T-helper 1 cell (primary cell): ENCODE measurements at regions not wholly inside any gene's neighbourhood (a gene's known extent, or its start where the extent isn't known, plus 50 kb on each side); places are given as distances from the start of the nearest gene placed in this dataset.
"Not testable (repeated sequence)": the region's sequence is repeated elsewhere in the genome, so short reads cannot be mapped to it uniquely, and the experiment has no call there.

Experiments
- DNase-seq, 5 donors: peaks; one replicate each; pipeline ENCODE4 v3.0.0-alpha.2; 2012 to 2020

DNA sequence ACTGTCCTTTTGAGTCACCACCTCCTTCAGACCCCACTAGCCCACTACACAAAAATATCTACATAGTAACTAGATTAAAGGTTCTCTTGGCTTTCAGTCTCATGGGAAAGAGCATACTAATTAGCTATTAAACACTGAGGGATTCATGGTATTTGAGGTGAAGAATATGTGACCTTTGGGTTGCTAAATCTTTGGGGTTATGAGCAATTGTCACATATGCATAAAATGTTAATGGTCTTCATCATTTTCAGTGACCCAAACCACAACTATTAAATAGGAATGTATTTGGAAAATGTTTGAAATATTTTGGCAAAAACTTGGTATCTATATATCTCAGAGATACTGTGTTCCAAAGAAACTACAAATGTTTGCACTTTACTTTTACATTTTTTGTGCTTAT lies 365.1 kb downstream of the MAGEB5 start:
- no peak for DNase-seq

DNA sequence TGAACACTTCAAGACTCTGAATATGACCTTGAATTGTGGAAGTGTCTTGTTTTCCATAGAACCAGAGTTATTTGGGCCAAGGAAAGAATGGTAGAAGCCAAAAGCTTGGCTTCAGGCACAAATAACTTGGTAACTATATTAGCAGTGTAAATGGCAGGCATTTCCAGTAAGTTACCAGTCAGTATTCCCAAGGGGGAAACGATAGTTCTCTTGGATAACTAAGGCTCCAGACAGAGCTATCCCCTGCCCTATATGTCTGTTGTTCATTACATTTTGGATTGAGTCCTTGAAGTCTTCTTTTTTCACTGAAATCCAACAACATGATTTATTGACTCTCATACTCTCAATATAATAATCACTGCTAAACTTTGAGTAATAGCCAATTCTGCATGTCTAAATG lies 364.1 kb downstream of the MAGEB5 start:
- DNase-seq = no peak

DNA sequence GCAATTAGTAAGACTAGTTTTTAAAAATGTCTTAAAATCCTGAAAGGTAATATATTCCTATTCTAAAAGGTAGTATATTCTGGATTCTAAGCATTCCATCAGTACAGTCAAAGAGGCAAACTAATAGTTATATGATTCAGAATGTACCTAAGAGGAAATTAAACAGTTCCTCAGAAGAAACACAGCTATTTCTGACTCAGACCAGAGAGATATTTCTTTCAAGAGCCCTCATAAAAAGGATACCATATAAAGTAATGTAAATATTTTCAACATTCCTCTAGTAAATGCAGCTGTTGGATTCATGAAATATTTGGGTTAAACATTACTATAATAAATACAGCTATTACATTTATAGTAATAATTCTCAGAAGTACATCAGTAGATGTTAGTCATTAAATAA lies 358.3 kb downstream of the MAGEB5 start:
- DNase-seq = no peak

DNA sequence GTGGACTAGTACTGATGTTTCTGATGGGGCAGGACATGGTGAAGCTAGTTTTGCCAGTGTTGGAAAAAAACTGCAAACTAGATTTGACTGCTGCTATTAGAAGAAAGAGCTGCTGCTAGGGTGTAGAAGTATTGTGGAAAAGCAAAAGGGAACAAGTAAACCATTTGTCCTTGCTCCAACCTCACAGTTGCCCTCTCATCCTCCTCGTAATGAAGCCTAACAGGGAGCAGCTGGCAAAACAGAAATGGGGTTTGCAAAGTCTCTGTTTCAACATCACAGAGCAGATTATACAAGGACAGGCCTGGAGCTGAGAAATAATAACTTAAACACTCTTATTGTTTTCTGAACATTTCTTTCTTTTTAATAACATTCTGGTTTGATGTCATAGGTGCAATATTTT lies 346.2 kb downstream of the MAGEB5 start:
- no peak for DNase-seq

DNA sequence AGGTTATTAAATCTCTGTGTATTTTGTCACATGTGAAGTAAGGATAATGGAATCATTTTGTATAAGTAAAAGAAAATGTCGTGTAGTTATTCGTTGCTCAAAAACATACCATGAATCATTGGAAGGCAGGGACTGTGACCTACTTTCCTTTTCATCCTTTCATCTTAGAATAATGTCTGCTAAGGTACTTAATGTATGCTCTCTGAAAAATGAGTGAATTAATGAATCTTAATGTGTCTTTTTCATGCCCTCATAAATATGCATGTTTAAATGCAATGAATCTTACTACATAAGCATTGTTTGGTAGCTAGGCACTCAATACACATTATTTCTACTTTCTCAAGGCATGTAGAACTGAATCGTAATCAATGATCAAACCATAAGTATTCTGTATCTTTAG lies 343.9 kb downstream of the MAGEB5 start:
- DNase-seq = no peak

DNA sequence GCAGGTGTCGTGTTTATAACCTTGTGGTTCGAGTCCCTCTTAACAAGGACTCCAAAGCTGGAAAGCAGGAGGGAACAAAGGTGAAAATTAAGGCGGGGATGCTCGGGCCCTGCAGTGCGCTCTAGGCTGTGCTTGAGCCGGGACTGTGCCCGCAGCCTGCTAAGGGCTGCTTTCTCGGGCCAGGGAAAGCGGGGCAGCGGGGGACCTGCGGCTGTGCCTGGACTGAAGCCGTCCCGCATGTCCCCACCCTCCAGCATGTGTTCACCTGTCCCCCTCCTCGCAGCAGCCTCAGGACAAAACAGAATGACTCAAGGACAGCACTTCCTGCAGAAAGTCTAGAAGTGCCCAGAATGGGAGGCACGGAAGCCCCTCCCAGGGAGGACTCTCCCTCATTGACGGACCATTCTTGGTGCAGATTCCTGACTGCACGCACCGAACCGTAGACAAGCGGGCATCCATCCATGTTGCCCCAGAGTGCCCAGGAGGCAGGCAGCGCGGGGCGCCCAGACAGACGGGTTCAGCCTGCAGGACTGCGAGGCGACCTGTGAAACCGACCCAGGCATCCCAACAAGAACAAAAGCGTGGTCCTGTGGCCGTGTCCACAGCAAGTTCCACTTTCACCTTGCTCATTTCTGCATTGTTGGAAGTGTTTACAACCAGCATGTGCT lies 342.9 kb downstream of the MAGEB5 start:
- no peak for DNase-seq

DNA sequence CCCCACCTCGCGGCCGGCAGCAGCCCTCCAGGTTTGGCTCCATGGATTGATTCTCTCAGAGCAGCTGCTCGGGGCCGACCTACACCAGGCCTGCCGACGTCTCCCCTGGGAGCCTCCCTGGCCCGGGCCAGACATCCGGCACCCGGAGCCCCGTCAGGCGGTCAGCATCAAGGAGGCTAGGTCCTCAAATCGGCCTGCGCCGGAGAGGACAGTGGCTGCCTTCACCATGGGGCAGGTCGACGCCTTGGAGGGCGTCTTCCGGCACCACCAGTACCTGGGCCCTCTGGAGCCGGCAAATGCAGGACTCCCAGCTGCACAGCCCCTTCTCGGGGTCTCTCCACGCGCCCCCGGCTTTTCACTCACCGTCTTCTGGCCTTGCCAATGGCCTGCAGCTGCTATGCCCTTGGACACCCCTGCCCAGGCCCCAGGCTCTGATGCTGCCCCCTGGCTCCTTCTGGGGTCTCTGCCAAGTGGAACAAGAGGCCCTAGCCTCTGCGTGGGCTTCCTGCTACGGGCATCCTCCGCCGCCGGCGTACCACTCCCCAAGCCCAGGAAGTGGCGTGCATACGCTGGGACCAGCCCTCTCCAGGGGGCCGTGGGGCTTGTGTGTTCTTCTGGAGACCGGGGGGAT lies 341.8 kb downstream of the MAGEB5 start:
- DNase-seq = no peak

DNA sequence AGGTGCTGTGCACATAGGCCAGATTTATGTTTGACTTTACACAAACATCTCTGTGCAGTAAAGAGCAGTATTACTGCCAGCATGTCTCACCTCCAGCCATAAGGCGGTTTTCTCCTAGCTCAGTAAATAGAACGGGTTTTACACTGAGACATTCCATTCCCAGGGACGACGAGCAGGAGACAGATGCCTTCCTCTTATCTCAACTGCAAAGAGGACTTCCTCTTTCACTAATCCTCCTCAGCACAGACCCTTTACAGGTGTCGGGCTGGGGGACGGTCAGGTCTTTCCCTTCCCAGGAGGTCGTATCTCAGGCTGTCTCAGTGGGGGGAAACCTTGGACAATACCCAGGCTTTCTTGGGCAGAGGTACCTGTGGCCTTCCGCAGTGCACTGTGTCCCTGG lies 309.8 kb downstream of the MAGEB5 start:
- not testable (repeated sequence) for DNase-seq

DNA sequence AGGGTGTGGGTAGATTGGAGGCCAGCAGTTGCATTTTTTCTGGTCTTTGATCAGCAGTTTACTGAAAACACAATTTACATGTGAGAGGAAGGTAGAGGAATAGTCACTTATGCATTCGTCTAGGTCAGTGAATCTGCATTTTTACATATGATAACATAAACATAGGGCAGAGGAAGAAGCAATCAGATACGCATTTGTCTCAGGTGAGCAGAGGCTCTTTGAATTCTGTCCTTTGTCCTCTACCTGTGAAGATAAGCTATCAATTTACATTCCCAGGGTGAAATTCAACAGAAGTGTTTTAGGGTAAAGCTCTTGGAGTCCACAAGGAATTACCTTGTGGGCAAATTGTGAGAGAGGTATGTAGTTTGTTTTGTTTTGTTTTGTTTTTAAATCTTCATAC lies 306.5 kb downstream of the MAGEB5 start:
- no peak for DNase-seq

DNA sequence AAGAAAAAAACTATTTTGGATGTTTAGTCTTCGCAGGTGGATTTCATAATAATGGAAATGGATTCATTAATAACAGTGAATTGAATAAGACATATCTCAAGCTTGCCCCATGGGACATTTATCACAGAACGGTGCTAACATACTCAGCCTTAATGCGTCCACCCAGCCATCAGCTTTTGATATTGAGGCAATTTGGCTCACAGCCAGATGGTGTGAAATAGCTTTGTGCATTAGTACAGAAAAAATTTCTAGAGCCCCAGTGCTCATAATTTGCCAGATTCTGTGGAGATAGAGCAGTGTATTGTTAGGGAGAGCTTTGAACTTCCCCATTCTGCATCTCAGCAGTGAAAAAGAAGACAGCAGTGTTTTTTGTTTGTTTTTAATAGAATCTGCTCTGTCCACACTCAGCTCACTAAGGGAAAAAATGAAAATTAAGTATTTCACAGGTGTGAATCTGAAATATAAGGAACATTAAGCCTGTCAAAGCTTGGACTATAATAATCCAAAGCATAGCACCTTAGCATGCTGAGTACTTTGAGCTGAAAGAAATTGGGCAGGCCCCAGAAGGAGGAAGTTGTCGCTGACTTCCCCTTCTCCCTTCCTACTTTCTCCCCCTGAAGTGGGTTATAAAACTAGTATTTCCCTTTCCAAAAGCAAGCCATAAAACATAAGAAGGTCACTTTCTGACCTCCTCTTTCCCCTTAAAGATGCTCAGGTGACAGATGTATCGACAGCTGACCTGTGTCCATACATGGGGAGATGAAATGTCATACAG lies 295.8 kb downstream of the MAGEB5 start:
- no peak for DNase-seq

DNA sequence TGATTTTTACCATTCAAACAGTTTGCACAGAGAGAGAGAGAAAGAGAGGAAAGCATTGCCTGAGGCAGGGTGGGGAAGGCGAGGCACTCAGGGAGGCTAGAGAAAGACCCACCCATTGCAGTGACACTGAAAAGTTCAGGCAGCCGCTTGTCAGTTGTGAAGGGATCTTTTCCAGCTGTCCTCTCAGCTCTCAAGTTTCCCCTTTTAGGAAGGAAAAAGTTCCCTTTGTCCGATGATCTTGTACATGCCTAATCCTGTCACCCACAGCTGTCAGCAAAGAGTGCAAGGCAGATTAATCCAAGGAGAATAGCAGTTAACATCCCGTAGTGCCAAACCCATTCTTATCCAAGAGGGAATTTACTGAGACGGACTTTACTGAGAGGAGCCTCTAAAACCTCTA lies 255.0 kb downstream of the MAGEB5 start:
- DNase-seq = no peak

DNA sequence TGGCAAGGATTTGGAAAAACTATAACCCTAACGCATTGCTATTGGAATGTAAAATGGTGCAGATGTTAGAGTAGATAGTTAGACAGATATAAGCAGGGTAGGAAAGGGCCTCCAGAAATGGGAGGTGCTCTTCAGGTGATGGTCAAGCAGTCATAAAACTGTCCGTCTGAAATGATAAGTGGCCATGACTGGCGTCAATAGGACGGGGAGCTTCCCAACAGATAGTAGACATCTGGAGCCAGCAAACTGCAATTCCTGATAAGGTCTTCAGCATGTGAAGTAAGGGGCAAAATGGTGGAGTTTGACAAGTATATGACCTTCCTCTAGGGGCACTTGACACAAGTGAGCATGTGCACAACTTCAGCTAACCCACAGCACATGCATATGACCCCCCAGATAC lies 250.4 kb downstream of the MAGEB5 start:
- no peak for DNase-seq

DNA sequence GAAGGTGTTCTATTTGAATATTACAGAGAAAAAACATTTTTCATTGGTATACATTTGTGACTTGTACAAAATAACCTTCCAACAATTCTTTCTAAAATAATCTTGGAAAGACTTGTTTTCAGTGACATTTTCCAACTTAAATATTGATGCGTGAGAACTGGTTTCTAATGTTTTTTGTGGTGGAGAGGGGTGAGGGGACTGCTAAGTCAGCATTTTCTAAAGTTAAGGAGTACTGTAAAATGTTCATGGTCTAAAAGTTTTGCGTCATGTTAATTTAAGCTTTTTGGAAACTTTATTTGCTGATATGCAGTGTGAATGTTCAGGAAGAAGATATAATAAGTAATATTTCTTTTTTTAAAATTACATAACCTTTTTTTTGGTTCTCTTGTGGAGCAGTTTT lies 229.3 kb downstream of the MAGEB5 start:
- DNase-seq = no peak

DNA sequence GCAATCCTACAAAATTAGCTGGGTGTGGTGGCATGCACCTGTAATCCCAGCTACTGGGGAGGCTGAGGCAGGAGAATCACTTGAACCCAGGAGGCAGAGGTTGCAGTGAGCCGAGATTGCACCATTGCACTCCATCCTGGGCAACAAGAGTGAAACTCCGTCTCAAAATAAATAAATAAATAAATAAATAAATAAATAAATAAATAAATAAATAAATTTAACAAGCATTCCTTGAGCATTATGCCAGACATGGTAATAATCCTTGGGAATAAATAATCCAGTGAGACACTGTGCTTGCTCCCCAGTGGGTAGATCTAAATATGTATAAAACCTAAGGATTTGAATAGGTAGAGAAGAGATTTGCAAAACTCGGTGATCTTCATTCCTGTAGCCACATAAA lies 228.4 kb downstream of the MAGEB5 start:
- DNase-seq = not testable (repeated sequence)

DNA sequence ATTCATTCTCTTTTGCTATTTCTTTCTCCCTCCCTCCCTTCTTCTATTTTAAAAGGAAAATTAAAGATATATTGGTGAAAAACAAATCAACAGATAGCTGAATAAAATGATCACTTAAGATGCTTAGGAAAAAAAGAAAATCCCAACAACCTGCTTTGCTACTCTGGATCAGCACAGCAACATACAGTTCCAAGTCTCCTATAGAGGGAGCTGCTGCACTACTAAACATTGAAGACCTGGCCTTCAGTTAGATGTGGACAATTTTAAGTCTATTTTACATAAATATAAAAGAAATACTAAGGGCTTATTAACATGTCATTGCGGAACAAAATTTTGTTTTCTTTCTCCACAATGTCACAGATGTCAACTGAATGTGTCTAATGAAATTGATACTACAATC lies 226.4 kb downstream of the MAGEB5 start:
- no peak for DNase-seq

DNA sequence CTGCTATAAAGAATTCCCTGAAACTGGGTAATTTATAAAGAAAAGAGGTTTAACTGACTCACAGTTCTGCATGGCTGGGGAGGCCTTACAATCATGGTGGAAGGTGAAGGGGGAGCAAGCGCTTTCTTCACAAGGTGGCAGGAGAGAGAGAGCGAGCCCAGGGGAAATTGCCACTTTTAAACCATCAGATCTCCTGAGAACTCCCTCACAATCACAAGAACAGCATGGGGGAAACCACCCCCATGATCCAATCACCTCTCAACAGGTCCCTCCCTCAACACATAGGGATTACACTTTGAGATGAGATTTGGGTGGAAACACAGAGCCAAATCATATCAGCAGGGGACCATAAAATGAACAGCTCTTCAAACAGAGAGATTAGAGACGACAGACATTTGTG lies 198.6 kb downstream of the MAGEB5 start:
- DNase-seq = no peak

DNA sequence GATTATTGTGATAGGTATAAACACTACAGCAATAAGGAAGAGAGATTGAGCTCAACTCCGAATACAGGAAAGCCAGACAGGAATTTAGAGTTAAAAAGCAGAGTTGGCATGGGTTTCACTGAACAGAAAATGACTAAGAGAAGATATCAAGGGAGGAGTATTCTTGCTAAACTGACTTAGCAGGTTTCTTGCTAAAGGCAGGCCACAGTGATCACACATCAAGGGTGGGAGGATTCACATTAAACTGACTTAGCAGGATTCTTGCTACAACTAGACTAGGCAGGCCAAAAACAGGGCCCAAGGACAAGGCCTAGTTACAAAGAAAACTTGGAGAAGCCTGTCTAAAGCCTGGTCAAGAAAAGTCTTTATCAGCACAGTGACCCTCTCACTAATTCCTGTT lies 195.1 kb downstream of the MAGEB5 start:
- DNase-seq = no peak

DNA sequence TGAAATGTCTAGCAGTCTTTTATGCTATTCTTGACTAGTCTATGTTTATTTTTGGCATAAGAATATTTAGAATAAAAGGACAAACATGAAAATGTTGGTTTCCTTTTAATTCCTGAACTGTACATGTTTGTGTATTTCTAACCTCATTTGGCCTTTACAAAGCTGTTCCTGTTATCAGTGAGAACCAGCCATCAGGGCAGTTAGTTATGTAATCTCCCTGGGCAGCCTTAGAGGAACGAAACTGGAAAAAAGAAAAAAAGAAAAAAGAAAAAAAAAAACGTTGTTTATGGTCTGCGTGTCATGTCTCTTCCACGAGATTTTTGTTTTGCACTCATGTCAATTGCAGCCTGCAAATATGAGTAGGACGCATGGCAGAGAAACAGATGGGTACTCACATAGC lies 193.7 kb downstream of the MAGEB5 start:
- DNase-seq = no peak

DNA sequence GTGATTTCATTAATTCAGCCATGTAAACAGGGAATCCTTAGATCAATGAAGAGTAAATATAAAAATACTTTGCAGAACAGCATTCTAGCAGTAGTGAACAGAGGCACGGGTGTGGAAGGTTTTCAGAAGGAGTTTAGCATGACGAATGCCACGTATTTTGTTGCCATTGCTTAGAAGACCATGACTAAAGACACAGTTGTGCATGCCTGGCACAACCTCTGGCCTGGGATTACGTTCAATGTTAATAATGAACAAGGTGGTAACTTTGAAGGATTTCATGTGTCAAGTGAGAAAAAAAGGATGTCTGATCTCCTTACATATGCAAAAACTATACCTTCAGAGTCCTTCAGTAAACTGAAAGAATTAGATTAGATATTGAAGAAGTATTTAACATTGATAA lies 171.9 kb downstream of the MAGEB5 start:
- DNase-seq = no peak

DNA sequence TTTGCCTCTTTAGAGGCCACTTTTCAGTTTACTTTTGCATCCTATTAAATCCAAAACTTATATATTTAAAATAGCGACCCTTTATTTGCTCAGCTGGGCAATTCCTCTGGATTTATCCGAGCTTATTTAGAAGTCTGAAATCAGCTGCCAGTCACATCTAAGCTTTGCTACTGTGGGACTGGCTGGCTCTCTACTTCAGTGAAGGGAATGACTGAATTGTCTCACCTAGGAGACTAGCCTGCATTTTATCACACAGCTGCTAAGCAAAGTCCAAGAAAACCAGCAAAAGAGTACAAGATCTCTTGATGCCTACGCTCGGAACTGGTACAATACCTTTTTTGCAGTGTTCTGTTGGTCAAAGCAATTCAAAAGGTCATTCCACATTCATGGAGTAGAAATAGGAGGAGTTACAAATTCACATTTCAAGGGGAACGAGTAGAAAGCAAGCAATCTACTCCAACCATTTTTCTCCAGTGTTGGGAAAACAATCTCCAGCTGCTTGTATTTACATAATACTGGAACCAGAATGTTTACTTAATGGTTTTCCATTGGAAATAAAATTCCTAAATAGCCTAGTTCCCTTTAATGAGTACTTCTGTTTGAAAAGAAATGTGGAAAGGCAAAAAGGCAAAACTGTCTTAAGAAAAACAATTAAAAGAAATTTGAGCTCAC lies 160.2 kb downstream of the MAGEB5 start:
- DNase-seq = no peak

DNA sequence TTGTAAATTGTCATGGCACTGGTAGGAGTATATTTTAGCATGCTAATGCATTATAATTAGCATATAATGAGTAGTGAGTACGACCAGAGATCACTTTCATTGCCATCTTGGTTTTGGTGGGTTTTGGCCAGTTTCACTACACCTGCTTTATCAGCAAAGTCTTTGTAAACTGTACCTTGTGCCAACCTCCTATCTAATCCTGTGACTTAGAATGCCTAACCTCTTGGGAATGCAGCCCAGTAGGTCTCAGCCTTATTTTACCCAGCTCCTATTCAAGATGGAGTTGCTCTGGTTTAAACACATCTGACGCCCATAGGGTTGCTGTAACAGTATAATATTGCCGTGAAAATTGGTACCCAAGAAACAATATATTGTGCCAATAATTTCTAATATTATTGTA lies 159.4 kb downstream of the MAGEB5 start:
- DNase-seq = no peak

DNA sequence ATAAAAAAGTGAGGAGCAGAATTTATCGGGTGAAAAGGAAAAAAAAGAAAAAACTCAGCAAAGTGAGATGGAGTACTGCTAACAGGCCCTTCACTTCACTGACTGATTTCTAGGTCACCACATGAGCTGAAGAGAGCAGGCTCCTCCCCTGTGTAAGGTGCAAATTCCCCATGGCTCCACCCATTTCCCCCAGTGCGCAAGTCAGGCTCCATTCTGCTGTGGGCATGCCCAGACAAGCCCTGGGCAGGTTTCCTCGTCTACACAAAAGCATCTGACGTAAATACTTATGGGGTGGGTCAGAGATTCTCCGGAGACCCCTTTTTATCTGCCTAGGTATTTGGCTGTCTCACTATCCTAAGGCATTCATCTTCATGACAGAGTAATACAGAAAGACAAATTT lies 157.9 kb downstream of the MAGEB5 start:
- DNase-seq = no peak

DNA sequence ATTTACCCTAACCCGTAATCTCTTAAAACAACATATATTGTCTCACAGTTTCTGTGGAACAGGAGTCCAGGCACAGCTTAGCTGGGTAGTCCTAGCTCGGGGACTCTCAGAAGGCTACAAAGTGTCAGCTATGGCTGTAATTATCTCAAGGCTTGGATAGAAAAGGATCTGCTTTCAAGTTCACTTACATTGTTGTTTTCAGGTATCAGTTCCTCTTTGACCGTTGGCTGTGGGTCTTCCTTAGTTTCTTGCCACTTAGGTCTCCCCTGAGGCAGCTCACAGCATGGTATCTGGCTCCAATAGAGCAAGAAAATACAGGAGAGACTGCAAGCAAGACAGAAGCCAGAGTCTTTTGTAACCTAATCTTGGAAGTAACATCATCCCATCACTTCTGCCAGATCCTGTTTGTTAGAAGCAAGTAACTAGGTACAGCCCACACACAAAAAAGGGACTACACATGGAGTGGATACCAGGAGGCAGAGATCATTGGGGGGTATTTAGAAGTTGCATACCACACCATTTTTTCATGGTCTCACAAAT lies 137.0 kb downstream of the MAGEB5 start:
- no peak for DNase-seq
